T47D (cell line): ENCODE measurements at regions not wholly inside any gene's neighbourhood (a gene's known extent, or its start where the extent isn't known, plus 50 kb on each side); places are given as distances from the start of the nearest gene placed in this dataset.
"Not testable (repeated sequence)": the region's sequence is repeated elsewhere in the genome, so short reads cannot be mapped to it uniquely, and the experiment has no call there.

Experiments used
- DNase-seq, 2 experiments: peaks; one replicate each; pipeline versions ENCODE4 v3.0.0 to v3.0.0-alpha.2; 2011 to 2012; ENCODE audit warnings: low read depth in 1 of 2, low spot score in 1 of 2
- JUND ChIP-seq: IDR thresholded peaks from 2 replicates; pipeline ENCODE4 v1.6.1; 2012; ENCODE audit warnings: low read depth
- in situ Hi-C: cut with HindIII; loops from 2 replicates; pipeline ENCODE4 v1.10.0; 2016; ENCODE audit warnings: low sequenced_read_pairs, low pct_unique_long_range_greater_than_20kb

- in situ Hi-C loops = no loop called here
- DNase-seq = no peak
- TF ChIP-seq JUND = no peak
Observed at GRCh38 chr11:44361813-44362212, 51.9 kb upstream of the ALX4 start.

- no peak for DNase-seq
- in situ Hi-C loops = no loop called here
- TF ChIP-seq JUND = no peak
Observed at GRCh38 chr11:44363116-44363515, 53.2 kb upstream of the ALX4 start.

- in situ Hi-C loops = no loop called here
- no peak for TF ChIP-seq JUND
- no peak for DNase-seq
Observed at GRCh38 chr11:44364596-44364995, 54.7 kb upstream of the ALX4 start.

GRCh38 chr11:44365616-44366015 lies 55.7 kb upstream of the ALX4 start:
- DNase-seq = no peak
- TF ChIP-seq JUND = no peak
- in situ Hi-C loops = no loop called here

GRCh38 chr11:44366026-44366425 lies 56.1 kb upstream of the ALX4 start:
- no peak for DNase-seq
- in situ Hi-C loops = no loop called here
- no peak for TF ChIP-seq JUND

GRCh38 chr11:44366741-44367140 lies 56.8 kb upstream of the ALX4 start:
- no peak for DNase-seq
- in situ Hi-C loops = no loop called here
- TF ChIP-seq JUND = no peak

GRCh38 chr11:44367452-44367851 lies 57.5 kb upstream of the ALX4 start:
- DNase-seq = no peak
- TF ChIP-seq JUND = no peak
- in situ Hi-C loops = no loop called here

GRCh38 chr11:44368886-44369285 lies 58.9 kb upstream of the ALX4 start:
- no peak for DNase-seq
- no peak for TF ChIP-seq JUND
- in situ Hi-C loops = no loop called here

GRCh38 chr11:44371042-44371441 lies 61.1 kb upstream of the ALX4 start:
- in situ Hi-C loops, DNase-seq: not testable (repeated sequence)

GRCh38 chr11:44371706-44372105 lies 61.8 kb upstream of the ALX4 start:
- DNase-seq = no peak
- in situ Hi-C loops = no loop called here
- no peak for TF ChIP-seq JUND

GRCh38 chr11:44372989-44373388 lies 63.0 kb upstream of the ALX4 start:
- no peak for TF ChIP-seq JUND
- in situ Hi-C loops = no loop called here
- DNase-seq = no peak

- in situ Hi-C loops = no loop called here
- DNase-seq = no peak
- no peak for TF ChIP-seq JUND
Observed at GRCh38 chr11:44374001-44374400, 64.1 kb upstream of the ALX4 start.

- in situ Hi-C loops = no loop called here
- no peak for TF ChIP-seq JUND
- no peak for DNase-seq
Observed at GRCh38 chr11:44376423-44376822, 66.5 kb upstream of the ALX4 start.

- in situ Hi-C loops = no loop called here
- no peak for TF ChIP-seq JUND
- DNase-seq = no peak
Observed at GRCh38 chr11:44377121-44377520, 67.2 kb upstream of the ALX4 start.

- no peak for TF ChIP-seq JUND
- DNase-seq = no peak
- in situ Hi-C loops = no loop called here
Observed at GRCh38 chr11:44377914-44378321, 68.0 kb upstream of the ALX4 start.
